Endometrial microvascular endothelial cells (primary cell): ENCODE measurements at regions not wholly inside any gene's neighbourhood (a gene's known extent, or its start where the extent isn't known, plus 50 kb on each side); places are given as distances from the start of the nearest gene placed in this dataset.
"Not testable (repeated sequence)": the region's sequence is repeated elsewhere in the genome, so short reads cannot be mapped to it uniquely, and the experiment has no call there.

Experiments
- in situ Hi-C: cut with HindIII; loops from 2 replicates; pipeline ENCODE4 v1.10.0; 2017; ENCODE audit warnings: low sequenced_read_pairs, low pct_unique_long_range_greater_than_20kb; ENCODE audit errors: inconsistent ontology term

GRCh38 chr3:153818338-153818737 lies 302.9 kb upstream of the ARHGEF26 start:
- in situ Hi-C loops = no loop called here

- in situ Hi-C loops = no loop called here
Observed at GRCh38 chr3:153820035-153820434, 301.2 kb upstream of the ARHGEF26 start.

- in situ Hi-C loops = not testable (repeated sequence)
Observed at GRCh38 chr3:153828346-153828745, 292.8 kb upstream of the ARHGEF26 start.

- in situ Hi-C loops = no loop called here
Observed at GRCh38 chr3:153829606-153830170, 291.5 kb upstream of the ARHGEF26 start.

- in situ Hi-C loops = no loop called here
Observed at GRCh38 chr3:153830552-153830951, 290.6 kb upstream of the ARHGEF26 start.

- in situ Hi-C loops = no loop called here
Observed at GRCh38 chr3:153835540-153835939, 285.6 kb upstream of the ARHGEF26 start.

GRCh38 chr3:153840487-153840886 lies 280.7 kb upstream of the ARHGEF26 start:
- in situ Hi-C loops = no loop called here

- in situ Hi-C loops = no loop called here
Observed at GRCh38 chr3:153843994-153844393, 277.2 kb upstream of the ARHGEF26 start.

GRCh38 chr3:153845311-153845710 lies 275.9 kb upstream of the ARHGEF26 start:
- in situ Hi-C loops = no loop called here

- in situ Hi-C loops = no loop called here
Observed at GRCh38 chr3:153848702-153849101, 272.5 kb upstream of the ARHGEF26 start.

GRCh38 chr3:153852355-153852754 lies 268.8 kb upstream of the ARHGEF26 start:
- in situ Hi-C loops = no loop called here

- in situ Hi-C loops = no loop called here
Observed at GRCh38 chr3:153853163-153853562, 268.0 kb upstream of the ARHGEF26 start.

GRCh38 chr3:153855772-153856171 lies 265.4 kb upstream of the ARHGEF26 start:
- in situ Hi-C loops = no loop called here

- in situ Hi-C loops = no loop called here
Observed at GRCh38 chr3:153856932-153857331, 264.3 kb upstream of the ARHGEF26 start.

GRCh38 chr3:153864793-153865192 lies 256.4 kb upstream of the ARHGEF26 start:
- in situ Hi-C loops = no loop called here

GRCh38 chr3:153866901-153867300 lies 254.3 kb upstream of the ARHGEF26 start:
- in situ Hi-C loops = no loop called here

- in situ Hi-C loops = not testable (repeated sequence)
Observed at GRCh38 chr3:153874348-153874747, 246.8 kb upstream of the ARHGEF26 start.

- in situ Hi-C loops = no loop called here
Observed at GRCh38 chr3:153880493-153880892, 240.7 kb upstream of the ARHGEF26 start.

- in situ Hi-C loops = no loop called here
Observed at GRCh38 chr3:153881201-153881600, 240.0 kb upstream of the ARHGEF26 start.

- in situ Hi-C loops = no loop called here
Observed at GRCh38 chr3:153885359-153885758, 235.8 kb upstream of the ARHGEF26 start.

GRCh38 chr3:153889905-153890334 lies 231.3 kb upstream of the ARHGEF26 start:
- in situ Hi-C loops = no loop called here
